H9 (cell line): ENCODE measurements at regions not wholly inside any gene's neighbourhood (a gene's known extent, or its start where the extent isn't known, plus 50 kb on each side); places are given as distances from the start of the nearest gene placed in this dataset.

Source experiments
- DNase-seq: peaks from one replicate; pipeline ENCODE4 v3.0.0-alpha.2; 2017
- H2AFZ ChIP-seq: one replicate; pipeline ENCODE4 v1.6.1; 2013; ENCODE audit warnings: mild to moderate bottlenecking, low read length, control low read depth, moderate library complexity
- H2AK5ac ChIP-seq: 2 replicates; pipeline ENCODE4 v1.6.1; 2013; ENCODE audit warnings: low read length, control low read depth, mixed read lengths; ENCODE audit not compliant: insufficient read length
- H2BK120ac ChIP-seq: one replicate; pipeline ENCODE4 v1.6.1; 2013; ENCODE audit warnings: low read depth, mild to moderate bottlenecking, low read length, control low read depth, inconsistent platforms; ENCODE audit not compliant: poor library complexity, severe bottlenecking
- H2BK12ac ChIP-seq: 2 replicates; pipeline ENCODE4 v1.6.1; 2013; ENCODE audit warnings: low read length, control low read depth, mixed read lengths, low read depth; ENCODE audit not compliant: insufficient read length
- H2BK15ac ChIP-seq: 2 replicates; pipeline ENCODE4 v1.6.1; 2013; ENCODE audit warnings: low read depth, low read length, control low read depth
- H2BK20ac ChIP-seq: one replicate; pipeline ENCODE4 v1.6.1; 2013; ENCODE audit warnings: low read depth, mild to moderate bottlenecking, low read length, control low read depth, inconsistent platforms; ENCODE audit not compliant: poor library complexity, severe bottlenecking
- H2BK5ac ChIP-seq: 2 replicates; pipeline ENCODE4 v1.6.1; 2013; ENCODE audit warnings: low read length, control low read depth, mixed read lengths; ENCODE audit not compliant: insufficient read length
- H3K14ac ChIP-seq: 2 replicates; pipeline ENCODE4 v1.6.1; 2013; ENCODE audit warnings: low read length, control low read depth; ENCODE audit not compliant: insufficient read depth
- H3K18ac ChIP-seq: 2 replicates; pipeline ENCODE4 v1.6.1; 2013; ENCODE audit warnings: low read depth, mild to moderate bottlenecking, mixed read lengths, low read length, control low read depth; ENCODE audit not compliant: insufficient read length
- H3K23ac ChIP-seq: 2 replicates; pipeline ENCODE4 v1.6.1; 2013; ENCODE audit warnings: low read length, control low read depth, mixed read lengths, low read depth; ENCODE audit not compliant: insufficient read length
- H3K23me2 ChIP-seq: 2 replicates; pipeline ENCODE4 v1.6.1; 2013; ENCODE audit warnings: low read depth, mild to moderate bottlenecking, mixed read lengths, low read length, control low read depth; ENCODE audit not compliant: insufficient read length, poor library complexity, severe bottlenecking
- H3K27ac ChIP-seq: 2 replicates; pipeline ENCODE4 v1.5.1; 2013; ENCODE audit warnings: low read length, control low read depth, mixed read lengths, low read depth; ENCODE audit not compliant: insufficient read length
- H3K27me3 ChIP-seq: 2 replicates; pipeline ENCODE4 v1.6.1; 2013; ENCODE audit warnings: low read length, control low read depth, inconsistent platforms; ENCODE audit not compliant: insufficient read depth
- H3K4ac ChIP-seq: 2 replicates; pipeline ENCODE4 v1.6.1; 2013; ENCODE audit warnings: low read depth, mild to moderate bottlenecking, control low read depth, inconsistent platforms, low read length, moderate library complexity
- H3K4me1 ChIP-seq: 2 replicates; pipeline ENCODE4 v1.6.1; 2013; ENCODE audit warnings: low read length, control low read depth, inconsistent platforms; ENCODE audit not compliant: insufficient read depth
- H3K4me2 ChIP-seq: 2 replicates; pipeline ENCODE4 v1.6.1; 2013; ENCODE audit warnings: low read length, control low read depth, mixed read lengths; ENCODE audit not compliant: insufficient read length, insufficient read depth
- H3K56ac ChIP-seq: 2 replicates; pipeline ENCODE4 v1.6.1; 2013; ENCODE audit warnings: low read depth, mild to moderate bottlenecking, mixed read lengths, low read length, control low read depth; ENCODE audit not compliant: insufficient read length
- H3K79me1 ChIP-seq: 2 replicates; pipeline ENCODE4 v1.6.1; 2013; ENCODE audit warnings: low read depth, mild to moderate bottlenecking, moderate library complexity, low read length, control low read depth, inconsistent platforms; ENCODE audit not compliant: insufficient read depth, poor library complexity, severe bottlenecking
- H3K79me2 ChIP-seq: 2 replicates; pipeline ENCODE4 v1.6.1; 2013; ENCODE audit warnings: low read length, control low read depth, inconsistent platforms; ENCODE audit not compliant: insufficient read depth
- H3K9ac ChIP-seq: 2 replicates; pipeline ENCODE4 v1.6.1; 2013; ENCODE audit warnings: low read length, control low read depth, mixed read lengths; ENCODE audit not compliant: insufficient read length; ENCODE audit errors: extremely low read depth
- H3K9me3 ChIP-seq: one replicate; pipeline ENCODE4 v1.6.1; 2013; ENCODE audit warnings: low read depth, low read length, inconsistent platforms; ENCODE audit not compliant: control insufficient read depth
- H3T11ph ChIP-seq: one replicate; pipeline ENCODE4 v1.6.1; 2013; ENCODE audit warnings: mild to moderate bottlenecking, low read length, control low read depth, inconsistent platforms
- H4K20me1 ChIP-seq: one replicate; pipeline ENCODE4 v1.6.1; 2013; ENCODE audit not compliant: control insufficient read depth, insufficient read length, insufficient read depth
- H4K5ac ChIP-seq: 2 replicates; pipeline ENCODE4 v1.6.1; 2013; ENCODE audit warnings: low read depth, mild to moderate bottlenecking, mixed read lengths, low read length, control low read depth; ENCODE audit not compliant: insufficient read length
- H4K8ac ChIP-seq: replicated peaks from 2 replicates; pipeline ENCODE4 v1.6.1; 2013; ENCODE audit warnings: low read length, control low read depth, mixed read lengths, low read depth; ENCODE audit not compliant: insufficient read length
- H4K91ac ChIP-seq: 2 replicates; pipeline ENCODE4 v1.6.1; 2013; ENCODE audit warnings: low read depth, mild to moderate bottlenecking, moderate library complexity, mixed read lengths, low read length, control low read depth; ENCODE audit not compliant: insufficient read length
- H3K27ac Mint-ChIP-seq, 3 experiments: 2 replicates in 2 of 3; 3 replicates in 1 of 3; pipeline ENCODE4 v1.8.0; 2020 to 2021; ENCODE audit warnings: mixed read lengths in 3 of 3, mild to moderate bottlenecking in 1 of 3, moderate library complexity in 1 of 3
- H3K27me3 Mint-ChIP-seq: 2 replicates; pipeline ENCODE4 v1.8.0; 2021; ENCODE audit warnings: low read depth, mild to moderate bottlenecking, moderate library complexity, mixed read lengths
- H3K36me3 Mint-ChIP-seq, 3 experiments: 2 replicates in 2 of 3; 3 replicates in 1 of 3; pipeline ENCODE4 v1.8.0; 2020 to 2021; ENCODE audit warnings: low read depth in 3 of 3, mixed read lengths in 3 of 3; ENCODE audit not compliant: insufficient read depth in 1 of 3
- H3K4me1 Mint-ChIP-seq, 2 experiments: 2 replicates each; pipeline ENCODE4 v1.8.0; 2020; ENCODE audit warnings: mixed read lengths in 2 of 2
- H3K4me3 Mint-ChIP-seq, 2 experiments: 2 replicates in 1 of 2; 3 replicates in 1 of 2; pipeline ENCODE4 v1.8.0; 2020 to 2021; ENCODE audit warnings: mild to moderate bottlenecking in 2 of 2, mixed read lengths in 2 of 2, moderate library complexity in 1 of 2
- H3K9me3 Mint-ChIP-seq, 2 experiments: 2 replicates in 1 of 2; 3 replicates in 1 of 2; pipeline ENCODE4 v1.8.0; 2020; ENCODE audit warnings: mild to moderate bottlenecking in 2 of 2, mixed read lengths in 2 of 2, moderate library complexity in 1 of 2
- CTCF ChIP-seq: fragments of 200-600 bp; sonication (generic); conservative IDR thresholded peaks from 3 replicates; pipeline ENCODE4 v1.8.0; 2021; ENCODE audit warnings: antibody characterized with exemption, mild to moderate bottlenecking
- WGBS: extraction: QIAGEN DNeasy Blood & Tissue Kit; methylation state at CpG from one replicate; pipeline ENCODE4 v1.1.7; 2013; ENCODE audit warnings: missing lambda C conversion rate, low lambda C conversion rate, mixed read lengths; ENCODE audit not compliant: insufficient read length; ENCODE audit errors: extremely low coverage; 5-methylcytosine and 5-hydroxymethylcytosine counted together

- Histone ChIP-seq H2BK120ac (no peak overlapping the region), H2BK5ac (no peak overlapping the region), H2AFZ (no peak overlapping the region), H3K79me2 (no peaks in the 10 kb centered on the region), H3K27me3 (no peaks in the 10 kb centered on the region), H3K9ac (no peak overlapping the region), H3K4me2 (no peak overlapping the region), H3K18ac (no peak overlapping the region), H4K5ac (no peak overlapping the region), H3K23me2 (no peaks in the 10 kb centered on the region), H2BK15ac (no peak overlapping the region), H3T11ph (no peak overlapping the region), H3K23ac (no peak overlapping the region), H3K14ac (no peak overlapping the region), H4K91ac (no peak overlapping the region), H3K4me1 (no peaks in the 10 kb centered on the region; the same call in 1 of the 2 replicates), H2AK5ac (no peak overlapping the region), H3K9me3 (no peaks in the 10 kb centered on the region), H3K56ac (no peak overlapping the region), H4K8ac (no peak overlapping the region), H3K79me1 (no peaks in the 10 kb centered on the region), H2BK20ac (no peak overlapping the region), H3K27ac (no peak overlapping the region), H3K4ac (no peak overlapping the region), H2BK12ac (no peak overlapping the region), H4K20me1 (no peaks in the 10 kb centered on the region)
- no CpG with 5 or more reads among the region's 10 CpGs for WGBS
- Mint-ChIP-seq H3K36me3 (peaks cover 0 to 7% (median 4%) of the 10 kb centered on the region in 3 experiments; a peak in 2 of 7 replicates), H3K4me3 (no peak overlapping the region), H3K27ac (no peak overlapping the region; a peak in 2 of 7 replicates), H3K9me3 (no peaks in the 10 kb centered on the region), H3K4me1 (peaks cover 12 to 21% of the 10 kb centered on the region in 2 experiments), H3K27me3 (no peaks in the 10 kb centered on the region)
- no peak for DNase-seq
- TF ChIP-seq CTCF = no peak
These were observed 64.9 kb upstream of the DDR1 start for GRCh38 chr6:30819297-30819917.
